Urinary bladder (tissue), 3 donors: ENCODE measurements at regions not wholly inside any gene's neighbourhood (a gene's known extent, or its start where the extent isn't known, plus 50 kb on each side); places are given as distances from the start of the nearest gene placed in this dataset.

Source experiments
- DNase-seq: peaks from one replicate; pipeline ENCODE4 v3.0.0-alpha.2; 2015; ENCODE audit errors: extremely low spot score
- H3K27ac ChIP-seq: one replicate; pipeline ENCODE4 v1.5.1; 2013; ENCODE audit warnings: low read depth, mild to moderate bottlenecking, moderate library complexity
- H3K36me3 ChIP-seq: one replicate; pipeline ENCODE4 v1.6.1; 2013; ENCODE audit warnings: mild to moderate bottlenecking, moderate library complexity; ENCODE audit not compliant: insufficient read depth
- H3K4me1 ChIP-seq: one replicate; pipeline ENCODE4 v1.6.1; 2013; ENCODE audit warnings: mild to moderate bottlenecking, moderate library complexity; ENCODE audit not compliant: insufficient read depth
- H3K4me3 ChIP-seq: one replicate; pipeline ENCODE4 v1.5.1; 2013; ENCODE audit warnings: low read depth, low read length
- WGBS: extraction: QIAGEN DNeasy Blood & Tissue Kit; methylation state at CpG from one replicate; pipeline ENCODE4 v1.1.7; 2013; 5-methylcytosine and 5-hydroxymethylcytosine counted together
- donor health status: healthy with polysubstance abuse.
- donor health status: healthy.

DNA sequence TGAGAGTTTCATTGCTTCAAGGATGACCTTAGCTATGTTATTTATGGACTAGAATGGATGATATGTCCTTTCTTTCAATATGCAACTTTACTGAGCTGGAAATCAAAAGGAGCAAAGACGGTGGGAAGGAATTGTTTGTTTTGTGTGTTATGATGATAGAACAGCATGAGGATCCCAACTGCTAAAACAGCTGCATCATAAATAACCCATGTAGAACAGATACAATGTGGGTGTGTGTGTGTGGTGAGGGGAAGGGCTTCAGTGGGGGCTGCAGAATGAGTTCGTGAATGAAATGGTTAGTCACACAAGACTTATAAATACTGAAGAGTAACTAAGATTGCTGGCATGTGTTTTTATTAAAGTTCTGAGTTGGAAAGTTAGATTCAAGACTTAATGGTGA, 80.1 kb downstream of the DACT1 start:
- H3K4me3 ChIP-seq: no peak overlapping the region
- 41% methylated on average over 2 of the region's 2 CpGs for WGBS
- DNase-seq: no peak
- H3K27ac ChIP-seq: no peak overlapping the region
- no peaks in the 10 kb centered on the region for H3K36me3 ChIP-seq
- peaks cover 1% of the 10 kb centered on the region for H3K4me1 ChIP-seq

DNA sequence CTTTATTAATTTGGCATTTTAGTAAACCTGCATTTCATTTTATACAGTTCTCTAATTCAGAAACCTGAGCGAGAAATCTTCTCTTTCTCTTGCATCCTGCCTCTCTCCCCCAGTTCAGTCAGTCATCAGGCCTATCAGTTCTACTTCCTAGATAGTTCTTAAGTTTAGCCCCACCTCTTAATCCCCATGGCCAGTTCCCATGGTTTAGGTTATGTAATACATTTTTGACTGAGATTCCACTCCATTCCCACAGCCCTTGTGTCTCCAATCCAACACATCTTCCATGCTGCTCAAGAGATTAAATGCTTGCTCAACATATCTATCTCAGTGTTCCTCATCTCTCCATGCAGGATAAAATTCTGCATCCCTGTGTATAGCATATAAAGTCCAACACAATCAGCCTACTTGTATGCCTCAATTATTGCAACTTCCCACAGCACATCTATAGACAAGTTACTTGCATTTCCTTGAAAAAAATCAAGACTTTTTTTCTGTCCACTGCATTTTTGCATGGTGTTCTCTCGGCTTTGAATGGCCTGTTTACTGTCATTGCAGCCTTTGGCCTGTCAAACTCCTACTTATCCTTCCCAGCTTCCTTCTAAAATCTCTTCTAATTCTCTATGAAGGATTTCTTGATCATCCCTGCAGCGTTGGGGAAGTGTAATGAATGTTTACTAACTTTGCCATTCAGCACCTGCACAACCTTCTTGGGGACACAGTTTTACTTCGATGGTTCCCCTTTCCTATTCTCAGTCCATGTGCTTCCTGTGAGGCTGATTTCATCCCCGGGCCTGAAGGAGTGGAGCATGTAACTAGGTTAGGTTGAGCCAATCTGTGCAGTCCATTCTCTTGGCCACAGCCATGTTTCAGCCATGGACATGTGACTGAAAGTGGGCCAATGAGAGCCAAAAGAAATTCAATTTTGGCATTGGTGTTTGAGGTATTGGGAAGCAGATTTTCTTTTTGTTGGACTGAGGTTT, 80.8 kb downstream of the DACT1 start:
- H3K27ac ChIP-seq: no peak overlapping the region
- DNase-seq: no peak
- H3K36me3 ChIP-seq: no peaks in the 10 kb centered on the region
- WGBS: 60% methylated on average over 5 of the region's 5 CpGs
- no peak overlapping the region for H3K4me3 ChIP-seq
- H3K4me1 ChIP-seq: peaks cover 1% of the 10 kb centered on the region

DNA sequence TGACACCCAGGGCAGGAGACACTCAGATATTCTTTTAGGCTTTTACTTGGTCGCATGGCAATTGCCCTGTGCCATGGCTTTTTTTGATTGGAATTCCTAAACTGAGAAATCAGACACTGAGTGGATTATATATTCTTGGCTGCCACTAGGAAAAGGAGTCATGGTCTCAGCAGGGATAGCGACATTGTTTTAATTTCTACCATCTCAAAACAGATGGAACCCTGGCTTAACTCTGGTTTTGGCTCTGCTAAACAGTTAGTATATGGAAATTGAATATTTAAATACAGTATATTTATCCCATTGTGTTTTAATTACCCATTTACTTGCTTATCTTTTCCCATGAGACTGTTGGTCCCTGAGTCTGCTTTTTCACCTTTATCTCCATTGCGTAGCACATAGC, 84.0 kb downstream of the DACT1 start:
- Histone ChIP-seq H3K27ac (no peak overlapping the region), H3K4me3 (no peak overlapping the region), H3K36me3 (no peaks in the 10 kb centered on the region), H3K4me1 (peaks cover 1% of the 10 kb centered on the region)
- DNase-seq: no peak
- WGBS: 96% methylated on average over 3 of the region's 3 CpGs

DNA sequence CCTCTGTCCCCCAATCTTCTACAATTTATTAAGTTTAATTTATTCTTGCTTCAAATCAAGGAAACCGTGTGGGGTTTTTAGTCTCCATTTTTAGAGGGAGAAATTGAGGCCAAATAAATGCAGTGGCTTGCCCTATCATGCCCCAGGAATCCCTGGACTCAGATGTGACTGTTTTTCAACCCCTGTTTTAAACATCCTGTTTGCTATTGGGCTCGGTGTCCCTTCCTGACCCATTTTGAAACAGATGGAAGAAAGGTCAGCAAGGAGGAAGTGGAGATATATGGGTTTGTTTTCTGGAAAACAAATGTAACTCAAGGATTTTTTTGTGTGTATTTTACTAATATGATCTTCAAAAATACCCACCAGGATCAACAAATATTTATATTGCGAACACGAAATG, 84.7 kb downstream of the DACT1 start:
- H3K36me3 ChIP-seq: no peaks in the 10 kb centered on the region
- no peak overlapping the region for H3K27ac ChIP-seq
- 54% methylated on average over 4 of the region's 4 CpGs for WGBS

DNA sequence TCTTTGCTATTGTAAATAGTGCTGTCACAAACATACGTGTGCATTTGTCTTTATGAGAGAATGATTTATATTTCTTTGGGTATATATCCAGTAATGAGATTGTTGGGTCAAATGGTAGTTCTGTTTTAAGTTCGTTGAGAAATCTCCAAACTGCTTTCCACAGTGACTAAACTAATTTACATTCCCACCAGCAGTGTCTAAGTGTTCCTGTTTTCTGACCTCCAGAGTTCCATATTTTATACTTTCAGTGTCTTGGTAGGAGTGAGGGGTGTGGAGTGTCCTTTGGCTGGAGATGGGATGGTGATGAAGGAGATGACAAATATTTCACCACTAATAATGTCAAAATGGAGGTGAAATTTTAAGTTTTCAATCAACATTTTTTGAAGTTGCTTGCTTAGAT, 86.4 kb downstream of the DACT1 start:
- Histone ChIP-seq H3K4me1 (peaks cover 1% of the 10 kb centered on the region), H3K4me3 (no peak overlapping the region), H3K27ac (no peak overlapping the region), H3K36me3 (no peaks in the 10 kb centered on the region)
- WGBS: 75% methylated on average over 2 of the region's 2 CpGs
- DNase-seq: no peak

More for the DNA sequence above, 84.7 kb downstream of the DACT1 start:
- no peak overlapping the region for H3K4me3 ChIP-seq
- H3K4me1 ChIP-seq: peaks cover 1% of the 10 kb centered on the region
- DNase-seq: no peak

DNA sequence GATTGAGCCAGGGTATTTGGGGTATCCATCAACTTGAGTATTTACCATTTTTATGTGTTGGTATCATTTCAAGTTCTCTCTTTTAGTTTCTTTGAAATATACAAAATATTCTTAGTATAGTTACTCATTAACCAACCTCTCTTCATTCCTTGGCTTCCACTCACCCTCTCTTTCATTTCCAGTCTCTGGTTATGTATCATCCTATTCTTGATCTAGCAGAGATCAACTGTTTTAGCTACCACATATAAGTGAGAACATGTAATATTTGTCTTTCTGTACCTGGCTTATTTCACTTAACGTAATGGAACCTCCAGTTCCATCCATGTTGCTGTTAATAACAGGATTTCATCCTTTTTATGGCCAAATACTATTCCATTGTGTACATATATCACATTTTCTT, 86.9 kb downstream of the DACT1 start:
- Histone ChIP-seq H3K4me1 (peaks cover 1% of the 10 kb centered on the region), H3K27ac (no peak overlapping the region), H3K4me3 (no peak overlapping the region), H3K36me3 (no peaks in the 10 kb centered on the region)
- DNase-seq: no peak
- WGBS: 90% methylated on average over 1 of the region's 1 CpG

DNA sequence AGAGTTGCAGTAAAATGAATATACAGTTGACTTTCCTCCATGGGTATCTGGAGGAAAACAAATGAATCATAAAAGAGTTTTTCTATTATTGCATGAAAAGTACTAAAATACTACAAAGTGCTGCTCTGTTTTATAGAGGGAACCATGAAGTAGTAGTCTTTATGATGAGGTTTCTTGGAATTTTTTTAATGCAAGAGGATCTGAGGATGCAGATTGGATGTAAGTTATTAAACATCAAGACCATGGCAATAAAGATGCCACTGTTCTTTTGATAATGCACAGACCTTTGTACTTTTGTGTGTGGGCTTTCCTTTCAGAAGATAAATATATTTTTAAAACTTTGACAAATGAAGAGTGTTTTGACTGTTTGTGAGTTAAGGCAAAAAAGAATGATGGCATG, 87.5 kb downstream of the DACT1 start:
- DNase-seq: no peak
- Histone ChIP-seq H3K27ac (no peak overlapping the region), H3K36me3 (no peaks in the 10 kb centered on the region), H3K4me3 (no peak overlapping the region), H3K4me1 (peaks cover 1% of the 10 kb centered on the region)

DNA sequence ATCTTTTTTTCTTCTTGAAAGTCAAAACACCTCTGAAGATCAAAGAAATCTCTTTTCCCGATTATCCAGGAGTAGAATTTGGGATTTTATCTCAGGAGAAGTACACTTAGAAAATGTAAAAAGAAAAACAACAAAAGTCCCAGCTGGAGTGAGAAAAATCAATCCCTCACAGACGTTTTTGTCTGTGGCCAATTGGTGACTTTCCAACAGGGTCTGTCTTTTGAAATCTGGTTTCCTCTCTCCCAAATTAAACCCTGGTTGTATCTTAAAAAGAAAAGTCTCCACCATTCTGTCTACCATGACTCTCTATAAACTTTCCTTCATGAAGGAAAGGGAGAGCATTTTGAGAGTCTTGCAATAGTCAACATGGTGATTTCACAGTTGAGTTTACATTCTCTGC, 88.1 kb downstream of the DACT1 start:
- Histone ChIP-seq H3K4me3 (no peak overlapping the region), H3K36me3 (no peaks in the 10 kb centered on the region), H3K27ac (no peak overlapping the region), H3K4me1 (peaks cover 1% of the 10 kb centered on the region)
- 22% methylated on average over 2 of the region's 2 CpGs for WGBS
- no peak for DNase-seq

DNA sequence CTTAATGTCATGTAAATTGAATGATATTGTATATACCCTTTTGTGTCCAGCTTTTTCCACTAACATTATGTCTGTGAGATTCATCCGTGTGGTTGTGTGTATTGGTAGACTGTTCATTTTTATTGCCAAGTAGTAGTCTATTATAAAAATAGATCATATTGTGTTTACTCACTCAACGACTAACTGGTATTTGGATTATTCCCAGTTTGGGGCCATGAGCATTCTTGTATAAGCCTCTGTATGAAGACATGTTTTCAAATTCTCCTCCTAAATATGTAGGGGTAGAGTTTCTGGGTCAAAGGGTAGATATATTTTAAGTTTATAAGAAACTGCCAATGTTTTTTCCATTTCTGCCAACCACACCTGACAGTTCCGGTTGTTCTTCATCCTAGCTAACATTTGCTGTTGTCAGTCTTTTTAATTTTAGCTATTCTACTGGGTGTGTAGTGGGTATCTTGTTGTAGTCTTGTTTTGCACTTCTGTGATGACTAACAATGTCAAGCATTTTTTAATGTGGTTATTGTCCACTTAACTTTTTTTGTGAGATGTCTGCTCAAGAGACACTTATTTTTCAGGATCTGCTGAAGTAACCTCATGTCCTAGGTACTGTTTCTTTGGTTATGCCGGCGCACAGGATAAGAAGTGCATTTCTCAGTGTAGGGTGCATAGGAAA, 93.2 kb downstream of the DACT1 start:
- DNase-seq: no peak
- H3K36me3 ChIP-seq: no peaks in the 10 kb centered on the region
- H3K27ac ChIP-seq: no peak overlapping the region
- no peaks in the 10 kb centered on the region for H3K4me1 ChIP-seq
- H3K4me3 ChIP-seq: no peak overlapping the region
- 49% methylated on average over 5 of the region's 5 CpGs for WGBS

DNA sequence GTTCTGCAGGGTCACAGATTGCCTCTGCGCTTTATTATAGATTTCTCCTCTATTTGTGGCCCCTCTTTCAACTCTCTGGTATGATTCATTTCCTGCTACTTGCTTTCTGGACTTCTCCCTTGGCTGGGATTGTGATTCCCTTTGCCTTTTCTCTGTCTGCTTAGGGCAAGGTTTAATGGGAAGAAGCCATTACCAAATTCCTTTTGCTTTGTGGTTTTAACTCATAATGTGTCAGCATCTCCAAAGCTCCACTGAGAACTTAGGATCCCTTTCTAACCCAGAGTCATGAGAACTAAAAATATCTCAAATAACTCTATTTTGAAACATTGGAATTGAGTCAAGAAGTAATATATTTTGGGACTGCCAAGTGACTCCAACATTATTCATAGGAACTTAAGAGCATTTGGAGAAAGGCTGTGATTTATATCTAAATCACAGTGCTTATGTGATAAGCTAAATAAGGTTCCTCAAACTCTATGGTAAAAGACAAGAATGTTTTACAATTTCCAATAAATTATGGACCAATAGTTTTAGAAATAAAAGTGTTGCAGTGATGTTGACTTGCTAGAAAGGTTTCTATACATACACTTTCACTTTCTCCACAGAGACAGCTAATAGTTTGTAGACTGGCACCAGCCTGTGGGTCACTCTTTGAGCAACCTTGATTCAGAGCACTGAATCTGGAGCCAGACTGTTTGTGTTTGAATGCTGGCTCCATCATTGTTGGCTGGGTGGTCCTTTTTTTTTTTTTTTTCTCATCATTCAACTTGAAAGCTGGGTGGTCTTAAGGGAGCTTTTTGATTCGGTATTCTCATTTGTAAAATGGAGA, 93.9 kb downstream of the DACT1 start:
- no peak for DNase-seq

DNA sequence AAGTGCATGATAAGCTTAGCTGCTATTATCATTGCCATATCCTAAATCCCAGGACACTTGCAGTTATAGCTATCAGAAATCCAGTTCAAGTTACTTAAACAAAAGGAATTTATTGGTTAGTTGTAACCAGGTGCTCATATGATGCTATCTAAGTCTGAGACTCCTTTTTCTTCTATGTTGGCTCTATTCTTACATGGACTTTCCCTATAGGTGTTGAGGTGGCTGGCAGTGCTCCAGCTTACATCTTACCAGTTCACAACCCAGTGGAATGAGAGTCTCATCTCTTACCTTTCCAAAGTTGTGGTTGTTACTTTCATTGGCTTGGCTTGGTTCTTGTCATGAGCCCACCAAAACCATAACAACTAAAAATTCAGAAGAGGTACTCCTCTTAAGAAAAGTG, 94.6 kb downstream of the DACT1 start:
- no peak overlapping the region for H3K27ac ChIP-seq
- no peaks in the 10 kb centered on the region for H3K4me1 ChIP-seq
- DNase-seq: no peak
- no peak overlapping the region for H3K4me3 ChIP-seq
- no peaks in the 10 kb centered on the region for H3K36me3 ChIP-seq

More for the DNA sequence above, 93.9 kb downstream of the DACT1 start:
- no peaks in the 10 kb centered on the region for H3K4me1 ChIP-seq
- WGBS: 36% methylated on average over 2 of the region's 2 CpGs
- H3K4me3 ChIP-seq: no peak overlapping the region
- H3K36me3 ChIP-seq: no peaks in the 10 kb centered on the region
- no peak overlapping the region for H3K27ac ChIP-seq

DNA sequence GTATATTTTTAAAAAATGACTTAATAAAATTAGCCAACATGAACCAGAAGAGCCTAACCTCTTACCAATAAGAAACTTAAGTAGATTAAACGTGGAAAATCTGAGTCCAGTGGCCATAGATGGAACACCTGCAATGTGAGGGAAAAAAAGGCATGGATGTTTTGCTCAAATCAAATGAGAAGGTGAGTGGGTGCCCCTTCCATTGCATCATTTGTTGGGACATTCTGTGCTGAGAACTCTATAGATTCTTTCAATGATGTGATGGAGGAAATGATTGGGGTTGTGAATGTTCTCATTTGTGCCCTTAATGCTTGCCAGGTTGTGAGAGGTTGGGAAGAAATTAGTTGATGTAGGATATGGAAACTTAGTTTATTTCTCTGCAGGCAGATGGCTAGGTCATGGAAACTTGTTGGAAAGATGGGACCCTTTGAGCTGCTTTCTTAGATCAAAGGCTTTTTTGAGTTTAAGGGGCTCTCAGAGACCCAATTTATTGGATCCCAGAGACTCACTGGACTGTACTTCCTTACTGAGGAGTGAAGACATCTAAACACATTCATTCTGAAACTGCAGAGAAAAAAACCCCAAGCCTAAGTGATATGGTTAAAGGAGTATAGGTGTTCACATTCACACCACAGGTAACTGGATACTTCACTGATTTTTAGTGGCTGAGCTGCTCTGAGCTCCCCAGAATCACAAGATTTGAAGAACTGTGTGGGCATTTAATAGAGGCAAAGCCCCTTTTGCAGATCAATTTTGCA, 95.9 kb downstream of the DACT1 start:
- Histone ChIP-seq H3K27ac (no peak overlapping the region), H3K4me3 (no peak overlapping the region), H3K36me3 (no peaks in the 10 kb centered on the region), H3K4me1 (no peaks in the 10 kb centered on the region)
- DNase-seq: no peak
- 89% methylated on average over 1 of the region's 1 CpG for WGBS

DNA sequence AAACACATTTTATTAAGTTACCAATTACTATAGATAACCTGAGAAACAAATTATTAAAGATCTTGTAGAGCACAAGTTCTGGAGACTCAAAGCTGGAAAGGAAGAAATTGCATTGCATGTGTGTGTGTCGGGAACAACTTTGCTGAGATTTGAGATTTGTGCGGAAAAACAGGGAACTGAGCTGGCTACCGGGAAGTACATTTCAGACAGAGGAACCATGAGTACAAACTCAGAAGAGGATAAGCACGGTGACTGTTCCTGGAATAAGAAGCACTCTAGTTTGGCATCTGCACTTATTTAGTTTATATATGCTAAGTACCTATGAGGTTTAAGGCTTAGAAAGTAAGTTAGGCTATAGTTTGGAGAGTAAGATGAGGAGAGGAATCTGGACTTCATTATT, 97.8 kb downstream of the DACT1 start:
- no peak overlapping the region for H3K27ac ChIP-seq
- whole genome bisulfite sequencing: 82% methylated on average over 4 of the region's 4 CpGs
- no peak overlapping the region for H3K4me3 ChIP-seq
- peaks cover 1% of the 10 kb centered on the region for H3K4me1 ChIP-seq
- H3K36me3 ChIP-seq: no peaks in the 10 kb centered on the region
- no peak for DNase-seq
